ENCODE measurements at regions not wholly inside any gene's neighbourhood (a gene's known extent, or its start where the extent isn't known, plus 50 kb on each side); places are given as distances from the start of the nearest gene placed in this dataset.

DNA sequence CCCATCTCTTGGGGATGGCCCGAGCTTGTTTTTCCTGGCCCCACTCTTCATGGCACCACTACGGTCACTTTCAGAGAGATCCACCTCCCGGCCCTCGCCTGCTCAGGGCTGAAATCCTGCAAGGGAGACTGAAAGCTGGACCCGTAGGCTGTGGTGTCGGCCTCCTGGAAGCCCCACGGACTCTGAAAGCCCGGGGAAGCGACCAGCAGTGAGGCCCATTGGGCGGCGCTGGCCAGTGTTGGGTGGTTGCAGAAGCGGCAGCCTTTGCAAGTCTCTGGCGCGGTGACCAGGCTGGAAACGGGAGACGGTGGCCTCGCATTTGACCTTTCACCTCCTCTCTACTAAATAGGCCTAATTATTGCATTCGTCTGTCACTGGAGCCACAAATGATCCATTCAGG lies 186.0 kb upstream of the FOXF1 start:
- DNase-seq (no peak), ATAC-seq (no peak)
- WGBS, 2 donors, result 93 to 96% methylated on average over 18 of the region's 18 CpGs
- Histone ChIP-seq H3K4me3 (no peak overlapping the region), H3K27me3 (peaks cover 0 to 71% (median 48%) of the 10 kb centered on the region in 7 donors), H3K36me3 (no peaks in the 10 kb centered on the region), H3K9me3 (peaks cover 0 to 12% (median 0%) of the 10 kb centered on the region in 11 donors), H3K27ac (no peak overlapping the region), H3K4me1 (no peaks in the 10 kb centered on the region)
- intact Hi-C loops (cut with DNase I), result no loop called here
- no peak for TF ChIP-seq CTCF (IDR thresholded peaks at IDR 0.05)

- Histone ChIP-seq H3K9me3 (peaks cover 0 to 12% (median 0%) of the 10 kb centered on the region in 11 donors), H3K36me3 (no peaks in the 10 kb centered on the region), H3K27ac (no peak overlapping the region), H3K4me3 (no peak overlapping the region), H3K4me1 (no peaks in the 10 kb centered on the region), H3K27me3 (peaks cover 0 to 75% (median 43%) of the 10 kb centered on the region in 7 donors)
- intact Hi-C loops (cut with DNase I), result no loop called here
- TF ChIP-seq CTCF (IDR thresholded peaks at IDR 0.05), result no peak
- ATAC-seq, result no peak
- DNase-seq, result no peak
- 81 to 86% methylated on average over 3 of the region's 3 CpGs for WGBS, 2 donors
Observed at GRCh38 chr16:86325360-86325759, 185.0 kb upstream of the FOXF1 start.

- 95 to 96% methylated on average over 6 of the region's 6 CpGs for WGBS, 2 donors
- DNase-seq (no peak), ATAC-seq (no peak)
- TF ChIP-seq CTCF (IDR thresholded peaks at IDR 0.05), result no peak
- Histone ChIP-seq H3K9me3 (peaks cover 0 to 12% (median 0%) of the 10 kb centered on the region in 11 donors), H3K36me3 (no peaks in the 10 kb centered on the region), H3K4me3 (no peak overlapping the region), H3K27me3 (peaks cover 0 to 73% (median 41%) of the 10 kb centered on the region in 7 donors), H3K4me1 (no peaks in the 10 kb centered on the region), H3K27ac (no peak overlapping the region)
- intact Hi-C loops (cut with DNase I), result no loop called here
Observed at GRCh38 chr16:86325895-86326294, 184.4 kb upstream of the FOXF1 start.

GRCh38 chr16:86327321-86327720 lies 183.0 kb upstream of the FOXF1 start:
- TF ChIP-seq CTCF (IDR thresholded peaks at IDR 0.05), result no peak
- Histone ChIP-seq H3K36me3 (no peaks in the 10 kb centered on the region), H3K4me3 (no peak overlapping the region), H3K27me3 (peaks cover 0 to 78% (median 48%) of the 10 kb centered on the region in 7 donors), H3K27ac (no peak overlapping the region), H3K4me1 (no peaks in the 10 kb centered on the region), H3K9me3 (peaks cover 0 to 12% (median 0%) of the 10 kb centered on the region in 11 donors)
- 71 to 80% methylated on average over 10 of the region's 10 CpGs for WGBS, 2 donors
- no peak for ATAC-seq
- no peak for DNase-seq
- intact Hi-C loops (cut with DNase I), result no loop called here

Data from heart right ventricle (tissue), 16 donors.